HG03457 (cell line): ENCODE measurements at regions not wholly inside any gene's neighbourhood (a gene's known extent, or its start where the extent isn't known, plus 50 kb on each side); places are given as distances from the start of the nearest gene placed in this dataset.
"Not testable (repeated sequence)": the region's sequence is repeated elsewhere in the genome, so short reads cannot be mapped to it uniquely, and the experiment has no call there.

Experiments used
- ATAC-seq: cut with Tn5 transposase; IDR thresholded peaks from one replicate; pipeline ENCODE4 v1.9.1; 2021; ENCODE audit warnings: moderate number of reproducible peaks; ENCODE audit not compliant: unreplicated experiment

DNA sequence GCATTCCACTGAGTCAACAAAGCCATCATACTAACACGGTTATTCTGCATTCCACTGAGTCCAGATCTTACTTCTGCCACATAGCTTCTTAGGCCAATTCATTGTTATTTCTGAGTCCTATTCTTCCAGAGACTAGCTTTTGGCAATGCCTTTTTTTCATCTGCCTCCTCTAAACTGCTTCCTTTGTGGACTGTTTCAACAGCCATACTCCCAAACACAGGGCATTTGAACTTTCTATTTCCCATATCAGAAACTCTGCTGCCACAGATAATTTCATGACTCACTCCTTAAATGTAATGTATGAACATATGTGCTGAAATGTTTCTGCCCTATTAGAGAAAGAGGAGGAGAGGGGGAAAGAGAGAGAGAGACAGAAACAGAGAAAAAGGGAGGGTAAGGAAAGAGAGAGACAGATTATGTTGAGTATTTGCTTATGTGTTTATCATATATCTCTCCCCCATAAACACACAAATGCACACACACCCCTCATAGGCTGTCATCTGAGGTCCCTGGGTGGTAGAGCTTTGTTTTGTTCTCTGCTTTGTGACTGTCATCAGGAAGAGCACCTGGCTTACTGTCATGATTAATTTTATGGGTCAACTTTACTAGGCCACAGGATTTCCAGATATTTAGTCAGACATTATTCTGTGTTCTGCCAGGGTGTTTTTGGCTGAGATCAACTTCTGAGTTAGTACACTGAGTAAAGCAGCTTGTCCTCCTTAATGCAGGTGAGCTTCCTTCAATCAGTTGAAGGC lies 308.0 kb upstream of the KCND2 start:
- no peak for ATAC-seq

DNA sequence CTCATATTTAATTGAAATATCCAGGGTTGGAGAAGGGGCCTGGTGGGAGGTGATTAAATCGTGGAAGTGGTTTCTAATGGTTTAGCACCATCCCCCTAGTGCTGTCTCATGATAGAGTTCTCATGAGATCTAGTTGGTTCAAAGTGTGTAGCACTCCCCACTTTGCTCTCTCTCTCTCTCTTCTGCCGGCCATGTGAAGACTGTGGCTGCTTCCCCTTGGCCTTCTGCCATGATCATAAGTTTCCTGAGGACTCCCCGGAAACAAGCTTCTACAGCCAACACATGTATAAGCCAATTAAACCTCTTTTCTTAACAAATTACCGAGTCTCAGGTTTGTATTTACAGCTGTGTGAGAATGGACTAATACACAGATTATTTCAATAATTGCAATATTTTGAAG lies 305.8 kb upstream of the KCND2 start:
- ATAC-seq: no peak

DNA sequence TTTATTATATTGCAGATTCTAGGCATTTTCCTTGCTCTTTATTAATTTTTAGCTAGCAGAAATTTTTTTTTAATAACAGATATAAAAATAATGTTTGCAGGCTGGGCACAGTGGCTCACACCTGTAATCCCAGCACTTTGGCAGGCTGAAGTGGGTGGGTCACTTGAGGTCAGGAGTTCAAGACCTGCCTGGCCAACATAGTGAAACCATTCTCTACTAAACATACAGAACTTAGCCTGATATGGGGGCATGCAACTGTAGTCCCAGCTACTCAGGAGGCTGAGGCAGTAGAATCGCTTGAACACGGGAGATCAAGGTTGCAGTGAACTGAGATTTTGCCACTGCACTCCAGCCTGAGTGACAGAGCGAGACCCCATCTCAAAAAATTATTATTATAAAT lies 304.6 kb upstream of the KCND2 start:
- not testable (repeated sequence) for ATAC-seq

DNA sequence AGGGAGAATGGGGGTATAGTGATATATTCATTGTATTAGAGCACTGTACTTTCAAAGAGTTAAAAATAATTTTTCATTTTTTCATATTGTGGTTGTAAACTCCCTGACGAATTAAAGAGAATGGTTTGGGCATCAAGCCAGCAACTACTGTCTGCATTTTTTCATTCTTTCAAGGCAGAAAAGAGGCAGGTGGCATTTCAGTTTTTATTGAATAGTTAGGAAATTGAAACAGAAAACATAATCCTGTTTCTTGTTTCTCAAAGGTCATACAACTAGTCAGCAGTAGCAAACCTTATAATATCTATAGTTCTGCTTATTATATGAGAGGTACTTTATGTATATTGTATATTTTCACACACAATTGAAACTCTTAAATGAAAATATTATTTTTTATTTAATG lies 303.9 kb upstream of the KCND2 start:
- ATAC-seq: no peak

DNA sequence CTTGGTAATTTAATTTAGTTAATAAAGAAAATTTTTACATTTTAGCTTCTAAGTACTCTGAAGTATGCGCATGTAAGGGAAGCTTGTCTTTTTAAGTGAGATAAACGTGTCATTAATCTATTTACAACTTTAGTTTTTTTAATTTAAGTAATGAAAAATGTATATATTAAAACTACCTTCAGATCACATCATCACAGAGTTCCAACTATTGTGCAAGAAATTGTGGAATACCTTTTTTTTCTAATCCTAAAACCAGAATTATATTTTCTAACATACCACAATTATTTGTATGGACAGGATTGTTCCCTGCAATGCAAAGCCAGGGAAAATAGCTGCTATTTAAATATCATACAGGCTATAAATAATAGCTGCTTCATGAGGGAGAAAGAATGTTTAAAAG lies 303.2 kb upstream of the KCND2 start:
- no peak for ATAC-seq

DNA sequence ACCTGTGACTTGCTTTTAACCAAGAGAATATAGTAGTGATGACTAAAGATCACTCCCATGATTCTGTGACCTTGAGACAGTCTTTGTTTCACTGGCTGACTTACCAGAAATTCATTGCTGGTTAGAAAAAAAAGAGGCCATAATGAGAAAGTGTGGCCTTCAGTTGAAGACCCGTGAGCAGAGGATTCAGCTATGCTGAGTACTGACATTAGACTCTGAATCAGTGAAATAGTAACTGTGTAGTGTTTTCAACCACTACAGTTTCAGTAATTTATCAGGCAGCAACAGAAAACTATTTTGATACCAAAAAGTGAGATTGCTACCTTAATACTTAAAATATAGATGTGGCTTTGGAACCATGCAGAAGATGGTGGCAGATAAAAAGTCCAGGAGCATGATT lies 298.0 kb upstream of the KCND2 start:
- no peak for ATAC-seq

DNA sequence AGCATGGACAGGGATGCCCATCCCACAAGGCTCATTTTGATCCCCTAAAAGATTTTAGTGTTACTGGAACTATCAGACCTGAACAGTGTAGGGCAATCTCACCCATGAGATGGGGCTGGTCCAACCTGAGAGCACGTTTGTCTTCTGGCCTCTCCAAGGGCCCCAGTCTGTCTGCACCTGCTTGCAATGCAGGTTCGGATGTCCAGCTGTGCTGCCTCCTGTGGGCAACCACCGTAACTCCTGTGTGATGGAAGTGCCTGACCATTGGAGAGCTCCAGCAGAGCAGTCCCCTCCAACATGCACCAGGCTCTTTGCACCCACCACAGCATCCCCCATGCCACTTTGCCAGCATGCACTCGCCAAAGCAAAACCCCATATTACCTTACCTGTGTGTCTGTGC lies 290.1 kb upstream of the KCND2 start:
- no peak for ATAC-seq

DNA sequence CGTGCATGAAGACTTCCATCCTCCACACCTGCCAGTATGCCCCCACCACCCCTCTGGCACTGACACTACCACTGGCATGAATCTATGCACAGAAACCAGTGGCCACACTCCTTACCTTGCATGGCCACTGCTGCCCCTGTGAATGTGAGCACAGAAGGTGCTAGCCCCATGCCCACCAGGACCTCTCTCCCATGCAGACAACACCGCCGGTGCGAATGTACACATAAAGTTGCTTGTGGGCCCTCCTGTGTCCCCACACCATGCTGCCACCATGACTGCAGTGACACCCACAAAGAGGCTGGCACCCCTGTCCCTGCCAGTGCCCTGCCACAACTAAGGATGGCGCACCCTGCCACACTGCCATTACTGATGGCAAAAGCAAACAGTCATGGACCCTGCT lies 289.5 kb upstream of the KCND2 start:
- no peak for ATAC-seq

DNA sequence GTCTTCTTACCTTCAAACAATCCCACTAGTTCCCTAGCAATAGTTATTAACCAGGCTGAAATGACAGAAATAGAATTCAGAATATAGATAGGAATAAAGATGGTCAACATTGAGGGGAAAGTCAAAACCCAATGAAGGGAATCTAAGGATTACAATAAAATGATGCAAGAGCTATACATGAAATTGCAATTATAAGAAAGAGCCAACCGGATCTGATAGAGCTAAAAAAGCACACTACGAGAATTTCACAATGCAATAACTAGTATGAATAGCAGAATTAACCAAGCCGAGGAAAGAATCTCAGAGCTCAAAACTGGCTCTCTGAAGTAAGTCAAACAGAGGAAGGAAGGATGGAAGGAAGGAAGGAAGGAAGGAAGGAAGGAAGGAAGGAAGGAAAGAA lies 288.7 kb upstream of the KCND2 start:
- no peak for ATAC-seq

DNA sequence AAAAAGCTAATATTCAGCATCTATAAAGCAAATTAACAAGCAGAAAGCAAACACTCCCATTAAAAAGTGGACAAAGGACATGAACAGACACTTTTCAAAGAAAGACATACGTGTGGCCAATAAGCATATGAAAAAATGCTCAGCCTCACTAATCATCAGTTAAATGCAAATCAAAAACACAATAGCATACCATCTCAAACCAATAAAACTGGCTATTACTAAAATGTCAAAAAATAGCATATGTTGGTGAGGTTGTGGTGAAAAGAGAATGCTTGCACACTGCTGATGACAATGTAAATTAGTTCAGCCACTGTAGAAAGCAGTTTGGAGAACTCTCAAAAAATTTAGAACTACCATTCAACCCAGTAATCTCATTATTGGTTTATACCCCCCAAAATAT lies 284.6 kb upstream of the KCND2 start:
- ATAC-seq: no peak

DNA sequence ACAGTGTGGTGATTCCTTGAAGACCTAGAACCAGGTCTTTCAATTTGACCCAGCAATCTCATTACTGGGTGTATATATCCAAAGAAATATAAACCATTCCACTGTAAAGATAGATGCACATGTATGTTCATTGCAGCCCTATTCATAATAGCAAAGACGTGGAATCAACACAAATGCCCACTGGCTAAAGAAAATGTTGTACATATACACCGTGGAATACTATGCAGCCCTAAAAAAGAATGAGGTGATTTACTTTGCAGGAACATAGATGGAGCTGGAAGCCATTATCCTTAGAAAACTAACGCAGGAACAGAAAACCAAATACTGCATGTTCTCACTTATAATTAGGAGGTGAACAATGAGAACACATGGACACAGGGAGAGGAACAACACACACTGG lies 278.0 kb upstream of the KCND2 start:
- ATAC-seq: no peak

DNA sequence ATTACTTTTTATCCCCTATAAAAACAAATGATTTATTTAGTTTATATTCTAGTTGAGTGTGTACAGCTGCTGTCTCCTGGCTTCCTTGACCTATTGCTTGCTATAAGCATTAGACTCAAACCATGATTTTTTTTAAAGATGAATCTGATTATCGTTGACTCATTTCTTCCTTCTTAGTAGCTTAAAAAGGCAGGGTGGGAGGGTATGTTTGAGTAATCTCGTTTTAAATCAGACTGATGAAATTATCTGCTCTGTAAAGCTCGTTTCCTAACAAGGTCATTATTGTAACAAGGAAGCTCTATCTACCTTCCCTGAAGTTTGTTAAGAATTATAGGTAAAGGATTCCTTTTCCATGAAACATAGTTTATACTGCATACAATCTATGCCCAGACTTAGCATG lies 276.3 kb upstream of the KCND2 start:
- no peak for ATAC-seq

DNA sequence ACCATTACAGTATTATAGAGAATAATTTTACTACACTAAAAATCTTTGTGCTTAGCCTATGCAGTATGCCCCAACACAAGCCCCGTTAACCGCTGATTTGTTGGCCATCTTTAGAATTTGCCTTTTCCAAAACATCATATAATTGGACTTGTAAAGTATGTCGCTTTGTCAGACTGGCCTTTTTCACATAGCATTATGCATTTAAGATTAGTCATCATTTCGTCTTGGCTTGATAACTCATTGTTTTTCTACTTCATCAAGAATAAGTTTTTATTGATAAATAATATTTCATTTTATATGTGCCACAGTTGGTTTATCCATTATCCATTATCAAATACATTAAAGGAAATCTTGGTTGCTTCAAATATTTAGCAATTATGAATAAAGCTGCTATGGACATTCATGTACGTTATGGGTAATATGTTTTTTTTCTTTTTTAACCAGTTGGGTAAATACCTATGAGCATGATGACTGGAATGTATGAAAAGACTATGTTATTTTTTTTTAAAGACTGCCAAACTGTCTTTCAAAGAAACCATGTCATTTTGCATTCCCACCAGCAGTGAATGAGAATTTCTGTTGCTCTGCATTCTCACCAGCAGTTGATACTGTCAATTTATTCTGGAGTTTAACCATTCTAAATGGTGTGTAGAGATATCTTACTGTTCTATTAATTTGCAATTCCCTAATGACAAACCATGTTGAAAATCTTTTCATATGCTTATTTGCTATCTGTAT lies 273.1 kb upstream of the KCND2 start:
- ATAC-seq: no peak

DNA sequence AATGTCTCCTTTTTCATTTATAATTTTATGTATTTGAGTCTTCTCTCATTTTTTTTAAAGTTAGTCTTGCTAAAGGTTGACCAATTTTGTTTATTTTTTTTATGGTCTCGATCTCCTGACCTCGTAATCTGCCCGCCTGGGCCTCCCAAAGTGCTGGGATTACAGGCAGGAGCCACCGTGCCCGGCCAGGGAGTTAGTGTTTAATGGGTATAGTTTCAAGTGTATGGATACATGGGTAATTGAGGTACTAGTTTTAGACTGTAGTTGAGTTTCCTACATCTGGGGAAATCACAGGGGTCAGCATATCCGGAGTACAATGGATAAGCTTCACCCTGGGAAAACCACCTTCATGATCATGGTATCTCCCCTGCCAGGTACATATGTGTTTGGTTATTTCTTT lies 267.3 kb upstream of the KCND2 start:
- no peak for ATAC-seq

DNA sequence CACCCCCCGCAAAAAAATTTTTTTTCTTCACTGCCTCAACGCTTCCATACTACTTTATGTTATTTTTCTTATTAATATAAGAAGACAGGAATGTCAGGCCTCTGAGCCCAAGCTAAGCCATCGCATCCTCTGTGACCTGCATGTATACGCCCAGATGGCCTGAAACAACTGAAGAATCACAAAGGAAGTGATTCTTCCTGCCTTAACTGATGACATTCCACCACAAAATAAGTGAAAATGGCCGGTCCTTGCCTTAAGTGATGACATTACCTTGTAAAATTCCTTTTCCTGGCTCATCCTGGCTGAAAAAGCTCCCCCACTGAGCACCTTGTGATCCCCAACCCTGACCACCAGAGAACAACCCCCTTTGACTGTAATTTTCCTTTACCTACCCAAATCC lies 258.7 kb upstream of the KCND2 start:
- not testable (repeated sequence) for ATAC-seq

DNA sequence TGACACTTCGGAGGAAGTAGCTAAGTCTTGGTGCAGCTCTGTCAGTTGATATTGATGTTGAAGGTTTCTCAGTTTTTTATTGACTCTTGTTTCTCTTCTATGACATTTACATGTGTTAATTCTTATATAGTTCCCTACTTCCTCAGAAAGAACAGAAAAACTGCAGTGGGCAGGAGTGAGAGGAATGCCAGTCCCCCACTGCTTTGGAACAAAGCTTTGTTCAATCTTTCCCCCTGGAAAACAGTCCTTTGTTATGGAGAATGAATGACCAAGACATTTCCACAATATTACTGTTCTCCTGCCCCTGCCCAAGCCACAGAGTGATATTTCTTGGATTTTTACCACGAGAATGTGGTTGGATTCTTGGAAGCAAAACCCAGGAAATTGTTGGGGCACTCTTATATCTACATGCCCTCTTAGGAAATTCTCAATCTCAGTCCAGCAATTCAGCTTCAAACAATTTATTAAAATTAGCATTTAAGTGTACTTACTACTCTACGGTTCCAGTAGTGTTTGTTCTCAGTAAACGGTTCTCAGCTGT lies 258.0 kb upstream of the KCND2 start:
- ATAC-seq: no peak

DNA sequence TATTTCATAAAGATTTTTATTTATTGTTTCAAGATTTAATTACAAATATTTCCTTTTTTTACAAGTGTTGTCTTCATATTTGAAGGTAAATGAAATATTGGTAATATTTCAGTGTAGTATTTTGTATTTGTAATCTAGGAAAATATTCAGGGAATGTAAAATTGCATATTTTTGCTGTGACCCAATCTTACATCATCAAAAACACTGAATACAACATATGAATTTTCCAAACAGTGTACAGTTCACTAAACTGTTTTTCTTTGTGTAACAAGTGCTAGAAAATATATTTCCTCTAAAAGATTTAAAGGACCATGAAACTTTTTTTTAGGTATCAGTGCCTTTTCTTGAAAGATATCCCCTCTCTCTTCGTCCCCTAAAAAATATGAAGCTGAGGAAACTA lies 251.9 kb upstream of the KCND2 start:
- no peak for ATAC-seq

DNA sequence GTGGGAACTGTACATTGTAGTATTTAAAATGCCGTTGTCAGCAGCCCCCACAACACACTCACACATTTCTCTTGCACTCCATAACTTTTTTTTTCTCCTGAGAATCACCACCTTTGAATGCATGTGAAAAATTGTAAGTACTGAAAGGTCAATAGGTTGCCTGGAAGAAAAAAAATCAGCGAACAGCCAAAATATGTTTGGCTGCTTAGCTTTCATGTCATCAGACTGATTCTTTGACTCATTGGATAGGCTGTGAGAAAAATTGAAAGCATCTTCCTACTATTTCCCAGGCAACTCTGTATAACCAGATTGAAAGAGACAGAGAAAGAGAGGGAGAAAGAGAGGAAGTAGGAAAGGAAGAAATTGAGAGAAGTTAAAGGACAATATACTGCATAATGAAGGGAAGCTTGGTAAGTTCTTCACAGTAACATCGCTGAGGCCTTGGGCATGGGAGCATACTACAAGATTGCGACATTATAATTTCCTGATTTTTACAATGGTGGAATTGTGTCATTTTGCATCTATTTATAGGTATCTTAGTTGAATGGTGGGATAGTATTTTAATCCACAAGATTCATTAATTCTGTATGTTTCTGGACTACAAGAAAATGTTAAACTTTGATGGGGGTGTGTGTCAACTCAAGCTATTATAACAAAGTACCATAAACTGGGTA lies 249.3 kb upstream of the KCND2 start:
- ATAC-seq: no peak

DNA sequence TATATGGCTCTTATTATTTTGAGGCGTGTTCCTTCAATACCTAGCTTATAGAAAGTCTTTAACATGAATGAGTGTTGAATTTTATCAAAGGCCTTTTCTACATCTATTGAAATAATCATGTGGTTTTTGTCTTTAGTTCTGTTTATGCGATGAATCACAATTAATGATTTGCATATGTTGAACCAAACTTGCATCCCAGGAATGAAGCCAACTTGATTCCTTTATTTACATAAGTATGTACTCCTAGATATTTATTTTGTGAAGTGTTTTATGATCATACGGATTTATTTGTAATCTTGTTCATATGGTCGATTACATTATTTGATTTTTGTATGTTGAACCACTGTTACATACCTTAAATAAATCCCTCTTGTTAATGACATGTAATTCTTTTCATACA lies 244.3 kb upstream of the KCND2 start:
- no peak for ATAC-seq

DNA sequence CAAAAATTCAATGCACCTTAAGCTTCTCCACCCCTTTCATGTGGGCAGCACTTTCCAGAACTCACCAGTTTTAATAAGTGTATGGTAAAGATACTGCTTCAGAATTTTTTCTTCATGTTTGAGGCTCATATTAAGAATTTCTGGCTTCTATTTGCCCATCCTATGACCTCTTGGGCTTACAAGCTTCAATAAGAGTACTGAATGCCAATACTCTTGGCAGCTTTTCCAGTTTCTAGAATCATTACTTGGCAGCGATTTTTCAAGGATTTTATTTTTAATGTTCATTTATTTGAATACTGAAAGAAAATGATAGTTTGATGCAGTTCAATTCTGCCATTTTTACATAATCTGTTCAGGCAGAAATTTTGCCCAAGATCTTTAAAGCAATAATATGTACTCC lies 242.1 kb upstream of the KCND2 start:
- ATAC-seq: no peak

DNA sequence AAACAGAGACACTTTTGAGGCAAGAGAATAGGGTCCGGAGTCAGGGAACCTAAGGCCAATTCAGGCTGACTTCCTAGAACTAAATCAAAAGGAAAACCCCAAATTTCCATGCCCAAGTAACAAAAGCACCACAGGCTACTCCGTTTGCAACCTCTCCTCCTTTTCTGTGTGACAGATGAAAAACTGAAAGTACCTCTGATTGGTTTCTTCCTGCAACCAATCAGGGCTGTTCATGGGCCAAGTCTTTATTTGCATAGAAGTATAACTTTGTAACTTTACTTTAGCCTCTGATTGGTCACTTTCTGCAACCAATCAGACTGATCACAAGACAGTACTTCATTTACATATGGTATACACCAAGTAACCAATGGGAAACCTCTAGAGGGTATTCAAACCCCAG lies 239.9 kb upstream of the KCND2 start:
- ATAC-seq: no peak

DNA sequence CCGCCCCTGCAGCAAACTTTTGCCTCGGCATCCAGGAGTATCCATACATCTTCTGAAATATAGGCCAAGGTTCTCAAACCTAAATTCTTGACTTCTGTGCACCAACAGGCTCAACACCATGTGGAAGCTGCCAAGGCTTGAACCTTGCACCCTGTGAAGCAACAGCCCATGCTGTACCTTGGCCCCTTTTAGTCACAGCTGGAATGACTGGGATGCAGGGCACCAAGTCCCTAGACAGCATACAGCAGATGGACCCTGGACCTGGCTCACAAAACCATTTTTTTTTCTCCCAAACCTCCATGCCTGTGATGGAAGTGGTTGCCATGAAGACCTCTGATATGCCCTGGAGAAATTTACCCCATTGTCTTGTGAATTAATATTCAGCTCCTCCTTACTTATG lies 233.8 kb upstream of the KCND2 start:
- ATAC-seq: no peak
